HG03139 (cell line): ENCODE measurements at regions not wholly inside any gene's neighbourhood (a gene's known extent, or its start where the extent isn't known, plus 50 kb on each side); places are given as distances from the start of the nearest gene placed in this dataset.

Experiments used
- ATAC-seq: cut with Tn5 transposase; IDR thresholded peaks from one replicate; pipeline ENCODE4 v1.9.1; 2021; ENCODE audit not compliant: unreplicated experiment

- ATAC-seq = no peak
Measured at GRCh38 chr5:133882846-133883245, 85.6 kb downstream of the C5orf15 start.

DNA sequence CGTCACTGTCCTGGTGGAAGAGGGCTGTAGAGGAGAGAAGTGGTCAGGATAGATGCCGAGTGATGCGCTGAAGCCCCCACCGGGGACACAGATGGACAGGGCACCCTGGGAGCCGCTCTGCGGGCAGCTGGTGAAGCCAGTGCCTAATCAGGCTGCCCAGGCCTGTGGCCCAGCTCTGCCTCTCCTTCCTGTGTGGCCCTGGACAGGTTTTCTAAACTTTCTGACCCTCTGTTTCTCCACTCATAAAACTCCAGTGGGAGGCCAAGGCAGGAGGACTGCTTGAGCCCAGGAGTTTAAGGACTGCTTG lies 86.1 kb downstream of the C5orf15 start:
- no peak for ATAC-seq

DNA sequence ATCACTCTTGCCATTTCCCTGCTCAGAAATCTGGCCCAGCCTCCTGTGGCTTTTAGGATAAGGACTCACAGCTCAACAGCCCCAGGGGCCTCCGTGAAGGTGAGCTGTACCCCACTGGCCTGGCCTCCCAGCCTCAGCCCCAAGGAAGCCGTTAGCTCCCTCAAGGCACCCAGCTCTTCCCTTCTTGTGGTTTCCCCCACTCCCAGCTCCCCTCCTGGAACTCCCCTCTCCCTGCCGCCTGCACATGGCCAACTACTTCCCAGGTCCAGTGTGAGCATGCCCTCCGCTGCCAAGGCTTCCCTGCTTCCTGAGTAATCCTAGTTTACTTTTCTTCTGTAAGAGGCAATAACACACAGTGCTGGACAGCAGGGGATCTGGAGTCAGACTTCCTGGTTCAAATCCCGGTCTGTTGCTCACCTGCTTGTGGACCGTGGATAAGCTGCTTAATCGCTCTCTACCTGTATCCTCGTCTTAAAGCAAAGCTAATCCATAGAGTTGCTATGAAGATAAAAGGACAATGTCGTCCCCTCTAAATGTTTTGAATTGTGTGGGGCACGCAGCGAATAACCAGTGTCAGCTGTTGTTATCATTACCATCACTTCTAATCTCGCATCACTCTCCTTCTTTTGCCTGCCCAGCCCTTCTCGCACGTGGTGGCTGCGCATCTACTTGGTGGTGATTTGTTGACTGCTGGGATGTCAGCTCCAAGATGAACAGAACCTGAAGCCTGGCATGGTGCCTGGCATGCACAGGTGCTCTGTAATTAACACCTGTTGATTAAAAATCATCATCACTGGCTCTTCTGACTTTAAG lies 86.6 kb downstream of the C5orf15 start:
- ATAC-seq = no peak

GRCh38 chr5:133878236-133878555 lies 90.2 kb downstream of the C5orf15 start:
- ATAC-seq = no peak

DNA sequence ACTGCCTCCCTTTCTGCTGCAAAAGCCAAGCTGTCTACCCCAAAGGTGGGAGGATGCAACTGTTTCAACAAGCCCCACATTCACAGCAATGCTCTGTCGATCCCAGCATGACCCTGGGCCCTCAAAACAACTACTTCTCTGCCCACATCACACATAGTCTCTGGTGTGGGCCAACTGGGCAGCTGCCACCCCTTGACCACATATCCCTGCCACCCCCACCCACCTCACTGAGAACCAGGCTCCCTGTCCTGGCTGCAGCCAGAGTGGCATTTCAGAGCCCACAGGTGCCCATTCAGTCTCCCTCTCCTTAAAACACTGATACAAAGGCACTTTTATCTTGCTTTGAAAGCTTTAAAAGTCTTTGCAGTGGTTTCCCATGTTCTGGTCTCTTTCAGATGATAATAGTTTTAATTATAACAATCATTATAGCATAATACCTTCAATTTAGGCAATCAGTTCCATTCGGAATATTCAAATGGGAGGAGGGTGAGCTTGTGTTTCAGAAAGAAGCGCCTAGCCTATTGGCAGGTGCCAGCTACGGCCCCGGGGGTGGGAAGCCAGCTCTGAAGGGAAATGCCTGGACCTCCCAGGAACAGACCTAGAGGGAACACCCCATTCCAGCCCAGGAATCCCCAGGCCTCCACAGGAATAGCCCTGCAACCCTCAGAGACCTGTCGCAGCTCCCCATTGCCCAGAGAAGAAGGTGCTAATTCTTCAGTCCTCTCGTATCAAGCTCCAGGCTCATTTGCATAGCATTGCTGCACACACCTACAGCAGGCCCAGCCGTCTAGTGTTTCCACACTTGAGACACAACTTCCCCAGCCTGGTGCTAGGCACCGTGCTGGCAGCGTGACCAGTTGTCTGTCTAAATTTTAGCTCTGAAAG lies 90.8 kb downstream of the C5orf15 start:
- ATAC-seq = no peak

- no peak for ATAC-seq
Measured at GRCh38 chr5:133876266-133876665, 92.2 kb downstream of the C5orf15 start.

DNA sequence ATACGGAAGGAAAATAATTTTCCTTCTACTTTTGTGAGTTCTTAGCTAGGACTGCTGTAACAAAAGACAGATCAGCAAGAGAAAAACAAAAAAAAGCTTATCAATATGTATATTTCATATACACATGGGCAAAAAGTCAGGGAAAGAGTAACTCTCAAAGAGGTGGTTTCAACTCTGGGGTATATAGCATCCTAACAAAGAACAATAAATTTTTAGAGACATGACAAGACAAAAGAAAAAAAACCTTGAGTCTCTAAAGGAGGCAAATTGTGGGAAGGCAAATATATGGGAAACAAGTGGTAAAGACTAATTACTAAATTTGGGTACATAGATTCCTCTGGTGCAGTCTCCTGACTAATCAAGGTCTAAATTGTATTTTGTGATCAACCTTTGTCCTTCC lies 93.2 kb downstream of the C5orf15 start:
- no peak for ATAC-seq

GRCh38 chr5:133873449-133873848 lies 95.0 kb downstream of the C5orf15 start:
- no peak for ATAC-seq

DNA sequence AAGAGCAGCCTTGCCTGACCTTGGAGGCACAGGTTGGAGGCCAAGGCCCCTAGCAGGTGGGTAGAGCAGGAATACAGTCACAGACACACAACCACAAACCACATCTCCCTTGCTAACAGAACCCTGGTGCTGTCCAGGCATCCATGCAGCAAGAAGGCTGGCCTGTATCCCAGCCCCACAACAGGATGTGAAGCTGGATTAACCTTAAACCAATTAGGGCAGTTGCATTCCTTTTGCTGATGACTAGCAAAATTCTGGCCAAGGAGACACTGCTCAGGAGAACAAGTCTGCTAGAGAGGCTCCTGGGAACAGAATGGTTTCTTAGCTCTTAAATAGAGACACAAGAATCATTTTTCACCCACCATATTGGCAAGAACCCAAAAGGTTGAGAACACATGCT lies 97.8 kb downstream of the C5orf15 start:
- no peak for ATAC-seq

DNA sequence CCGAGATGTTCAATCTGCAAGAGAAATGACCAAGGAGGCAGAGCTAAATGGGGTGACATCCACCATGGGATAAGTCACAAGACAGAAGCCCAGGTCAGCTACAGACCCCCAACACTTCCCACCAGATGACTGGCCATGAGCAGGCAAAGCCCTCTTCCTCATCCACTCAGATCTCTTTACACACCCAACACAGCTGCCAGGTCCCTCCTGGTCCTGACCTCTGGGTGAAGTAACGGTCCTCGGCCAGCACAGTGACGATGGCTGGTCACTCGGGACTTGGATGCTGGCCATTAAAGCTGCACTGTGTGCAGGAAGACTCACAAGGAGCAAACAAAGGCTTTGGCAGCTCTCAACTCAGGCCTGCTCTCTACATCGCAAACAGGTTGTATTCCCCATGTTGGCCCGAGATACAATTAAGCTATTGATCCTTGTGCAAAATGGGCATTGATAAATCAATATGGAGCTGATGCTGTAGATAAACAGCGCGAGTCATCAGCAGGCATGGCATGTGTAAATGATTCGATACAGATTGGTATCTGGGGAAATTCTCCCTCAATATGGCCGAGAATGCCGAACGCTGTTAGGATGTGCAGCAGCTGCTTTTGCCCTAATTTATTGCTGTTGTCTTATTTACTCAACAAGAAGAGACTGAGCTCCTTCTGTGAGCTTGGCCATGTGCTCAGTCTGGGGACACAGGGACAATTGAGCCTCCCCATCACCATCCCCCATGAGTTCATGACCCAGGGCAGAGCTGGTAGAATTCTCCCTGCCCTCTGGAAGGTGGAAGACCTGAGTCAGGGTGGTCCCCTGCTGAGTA lies 98.7 kb downstream of the C5orf15 start:
- no peak for ATAC-seq

DNA sequence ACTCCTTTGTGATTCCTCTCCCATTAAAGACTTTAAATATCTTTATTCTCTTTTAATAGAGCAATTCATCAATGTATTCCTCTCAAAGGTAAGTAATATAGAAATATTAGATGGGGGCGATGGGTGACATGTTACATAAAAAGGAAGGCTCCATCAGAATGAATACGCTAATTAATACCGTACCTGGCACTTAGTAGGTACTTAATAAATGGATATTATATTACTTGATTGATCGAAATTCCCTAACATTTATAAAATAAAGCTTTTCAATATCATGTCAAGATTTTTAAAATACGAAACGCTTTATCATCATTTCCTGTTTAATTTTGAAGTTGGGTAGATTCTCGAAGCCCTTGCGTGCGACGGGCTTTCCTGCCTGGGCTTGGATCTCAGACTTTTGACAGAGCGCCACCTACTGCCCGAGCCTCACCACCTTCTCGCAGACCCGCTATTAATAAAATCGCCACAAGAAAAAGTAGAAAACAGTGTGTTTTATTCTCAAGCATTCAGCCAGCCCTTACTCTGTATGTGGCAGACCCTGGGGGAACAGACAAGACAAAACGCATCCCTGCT lies 99.4 kb downstream of the C5orf15 start:
- no peak for ATAC-seq

- no peak for ATAC-seq
Measured at GRCh38 chr5:133867851-133868545, 100.4 kb downstream of the C5orf15 start.

DNA sequence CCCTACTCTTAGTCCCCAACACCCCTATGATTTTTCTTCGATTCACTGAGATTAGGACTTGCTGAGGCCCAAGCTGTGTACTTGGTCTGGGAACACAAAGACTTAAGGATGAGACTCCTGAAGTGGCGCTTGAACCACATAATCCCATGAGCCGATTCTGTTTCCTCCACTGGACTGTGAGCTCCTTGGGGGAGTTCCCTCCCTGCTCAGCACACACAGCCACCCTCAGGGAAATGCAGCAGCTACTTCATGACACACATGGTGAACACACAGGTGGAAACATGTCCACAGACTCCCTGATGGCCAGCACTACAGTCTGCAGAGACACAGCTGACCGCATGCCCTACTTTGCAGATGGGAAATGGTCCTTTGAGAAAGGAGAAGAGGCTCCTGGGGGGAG lies 101.1 kb downstream of the C5orf15 start:
- no peak for ATAC-seq

GRCh38 chr5:133866903-133867245 lies 101.6 kb downstream of the C5orf15 start:
- no peak for ATAC-seq

GRCh38 chr5:133866160-133866902 lies 102.1 kb downstream of the C5orf15 start:
- ATAC-seq = no peak

DNA sequence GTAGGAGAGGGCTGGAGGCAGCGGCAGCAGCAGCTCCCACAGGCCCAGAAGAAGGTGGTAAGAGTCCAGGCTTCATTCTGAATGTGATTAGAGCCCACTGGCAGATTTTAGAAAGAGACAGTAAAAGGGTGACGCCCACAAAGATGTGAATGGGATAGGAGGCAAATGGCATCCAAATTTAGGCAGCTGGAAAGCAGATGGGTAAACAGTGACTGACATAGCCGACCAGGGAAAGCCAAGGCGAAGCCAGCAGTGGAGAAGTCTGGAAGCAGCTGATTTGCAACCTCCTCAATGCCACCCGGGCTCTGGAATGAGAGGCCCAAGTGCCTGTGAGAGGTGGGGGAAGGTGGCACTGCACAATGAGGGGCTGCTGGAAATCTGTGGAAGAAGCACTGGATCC lies 103.3 kb downstream of the C5orf15 start:
- no peak for ATAC-seq

- no peak for ATAC-seq
Measured at GRCh38 chr5:133864711-133865110, 103.7 kb downstream of the C5orf15 start.

DNA sequence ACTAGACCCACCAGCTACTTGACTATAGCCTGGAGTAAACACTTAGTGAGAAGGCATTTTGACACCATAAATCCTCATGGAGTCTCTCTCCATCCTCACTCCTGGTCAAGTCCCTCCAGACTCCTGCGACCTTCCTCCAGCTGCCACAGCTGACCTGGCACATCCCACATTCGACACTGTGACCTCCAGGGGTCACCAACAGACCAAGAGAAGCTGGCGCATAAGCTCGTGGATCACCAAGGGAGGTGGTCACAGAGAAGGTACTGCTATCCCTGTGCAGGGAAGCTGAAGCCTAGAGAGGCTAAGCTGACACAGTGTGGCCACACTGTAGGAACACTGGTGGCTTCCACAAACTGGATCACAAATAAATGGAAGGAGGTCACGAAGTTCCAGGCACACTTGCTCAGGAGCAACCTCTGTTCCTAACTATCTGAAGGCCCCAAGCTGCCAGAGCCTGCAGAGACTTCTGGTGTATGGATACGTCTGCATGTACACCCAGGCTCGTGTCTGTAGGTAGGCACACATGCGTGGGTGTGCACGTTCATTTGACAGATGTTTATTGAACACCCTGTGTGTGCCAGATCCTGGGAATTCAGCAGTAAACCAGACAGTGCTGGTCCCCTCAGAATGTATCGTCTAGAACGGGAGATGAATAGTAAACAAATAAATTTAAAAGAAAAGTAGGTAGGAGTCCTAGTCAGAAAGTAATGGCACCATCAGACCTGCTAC lies 104.4 kb downstream of the C5orf15 start:
- no peak for ATAC-seq

GRCh38 chr5:133861161-133861737 lies 107.2 kb downstream of the C5orf15 start:
- ATAC-seq = no peak
